ENCODE measurements at regions not wholly inside any gene's neighbourhood (a gene's known extent, or its start where the extent isn't known, plus 50 kb on each side); places are given as distances from the start of the nearest gene placed in this dataset.

DNA sequence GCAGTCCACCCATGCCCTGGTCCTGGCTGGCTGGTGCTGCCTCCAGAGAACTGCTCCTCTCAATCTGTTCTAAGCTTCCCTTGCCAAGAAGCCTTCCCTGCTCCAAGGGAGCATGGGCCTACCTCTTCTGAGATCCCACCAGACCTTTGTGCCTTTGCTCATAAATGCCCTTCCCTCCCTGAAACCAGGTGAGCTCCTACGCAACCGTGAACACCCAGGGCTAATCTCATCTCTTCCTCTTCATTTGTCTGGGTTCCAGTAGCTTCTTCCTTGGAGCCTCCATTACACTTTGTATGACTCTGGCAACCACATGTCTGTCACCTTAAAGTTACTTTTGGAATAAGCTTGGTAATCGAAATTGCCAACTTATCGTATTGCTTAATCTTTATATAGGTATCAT lies 270.6 kb downstream of the PBX3 start:
- TF ChIP-seq CTCF (IDR thresholded peaks at IDR 0.05 in 4 of 5, conservative IDR thresholded peaks at IDR 0.05 in 1 of 5) (no peak), POLR2A (IDR thresholded peaks at IDR 0.05) (no peak)
- no peaks in the 10 kb centered on the region for H3K27me3 ChIP-seq
- in situ Hi-C loops (cut with MboI; ENCODE audit: low sequenced_read_pairs in 4 of 4) (no loop called here), intact Hi-C loops (cut with DNase I; ENCODE audit: low total_unique reads) (no loop called here)
- no peaks in the 10 kb centered on the region for H3K36me3 ChIP-seq
- H3K9me3 ChIP-seq, result no peaks in the 10 kb centered on the region
- H3K4me3 ChIP-seq, result no peak overlapping the region
- DNase-seq, result no peak
- no peak overlapping the region for H3K27ac ChIP-seq
- H3K4me1 ChIP-seq, result no peaks in the 10 kb centered on the region
- no peak for ATAC-seq

DNA sequence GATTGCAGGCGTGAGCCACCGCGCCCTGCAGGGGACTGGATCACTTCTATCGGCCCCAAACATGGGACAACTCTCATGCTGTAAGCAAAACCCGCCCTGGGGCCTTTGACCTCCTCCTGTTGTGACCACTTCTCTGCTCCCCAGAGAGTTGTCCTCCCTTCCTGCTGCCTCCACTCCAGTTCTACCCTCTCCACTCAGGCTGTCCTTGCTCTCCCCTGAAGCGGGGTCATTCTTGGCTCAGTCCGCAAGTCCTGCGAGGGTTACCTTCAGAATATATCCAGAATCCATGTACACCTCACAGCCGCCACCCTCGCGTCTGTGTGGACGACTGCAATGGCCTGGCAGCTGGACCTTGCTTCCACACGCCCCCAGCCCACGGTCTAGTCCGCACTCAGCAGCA lies 273.7 kb downstream of the PBX3 start:
- Histone ChIP-seq H3K27me3 (no peaks in the 10 kb centered on the region), H3K9me3 (no peaks in the 10 kb centered on the region), H3K36me3 (no peaks in the 10 kb centered on the region), H3K4me1 (no peaks in the 10 kb centered on the region), H3K4me3 (no peak overlapping the region), H3K27ac (no peak overlapping the region)
- no peak for TF ChIP-seq CTCF (IDR thresholded peaks at IDR 0.05 in 4 of 5, conservative IDR thresholded peaks at IDR 0.05 in 1 of 5)
- no peak for TF ChIP-seq POLR2A (IDR thresholded peaks at IDR 0.05)
- intact Hi-C loops (cut with DNase I; ENCODE audit: low total_unique reads), result no loop called here
- ATAC-seq, result no peak
- DNase-seq, result no peak
- in situ Hi-C loops (cut with MboI; ENCODE audit: low sequenced_read_pairs in 4 of 4), result no loop called here

DNA sequence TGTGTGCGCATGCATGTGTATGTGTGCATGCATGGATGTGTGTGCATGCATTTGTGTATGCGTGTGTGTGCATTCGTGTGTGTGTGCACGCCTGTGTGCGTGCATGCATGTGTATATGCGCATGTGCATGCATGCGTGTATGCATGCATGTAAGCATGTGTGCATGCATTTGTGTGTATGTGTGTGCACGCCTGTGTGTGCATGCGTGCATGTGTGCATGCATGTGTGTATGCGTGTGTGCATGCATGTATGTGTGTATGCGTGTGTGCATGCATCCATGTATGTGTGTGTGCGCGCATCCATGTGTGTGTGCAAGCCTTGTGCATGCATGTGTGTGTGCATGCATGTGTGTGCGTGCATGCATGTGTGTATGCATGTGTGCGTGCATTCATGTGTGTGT lies 276.8 kb downstream of the PBX3 start:
- DNase-seq, result no peak
- no peak for ATAC-seq
- no peaks in the 10 kb centered on the region for H3K36me3 ChIP-seq
- intact Hi-C loops (cut with DNase I; ENCODE audit: low total_unique reads), result no loop called here
- in situ Hi-C loops (cut with MboI; ENCODE audit: low sequenced_read_pairs in 4 of 4), result no loop called here
- TF ChIP-seq CTCF (IDR thresholded peaks at IDR 0.05 in 4 of 5, conservative IDR thresholded peaks at IDR 0.05 in 1 of 5) (no peak), POLR2A (IDR thresholded peaks at IDR 0.05) (no peak)
- H3K27ac ChIP-seq, result no peak overlapping the region
- no peak overlapping the region for H3K4me3 ChIP-seq
- H3K9me3 ChIP-seq, result no peaks in the 10 kb centered on the region
- H3K4me1 ChIP-seq, result no peaks in the 10 kb centered on the region
- H3K27me3 ChIP-seq, result no peaks in the 10 kb centered on the region

- Histone ChIP-seq H3K27me3 (no peaks in the 10 kb centered on the region), H3K27ac (no peak overlapping the region), H3K4me3 (no peak overlapping the region), H3K9me3 (no peaks in the 10 kb centered on the region), H3K4me1 (no peaks in the 10 kb centered on the region), H3K36me3 (no peaks in the 10 kb centered on the region)
- in situ Hi-C loops (cut with MboI; ENCODE audit: low sequenced_read_pairs in 4 of 4), result no loop called here
- TF ChIP-seq POLR2A (IDR thresholded peaks at IDR 0.05), result no peak
- TF ChIP-seq CTCF (IDR thresholded peaks at IDR 0.05 in 4 of 5, conservative IDR thresholded peaks at IDR 0.05 in 1 of 5), result no peak
- DNase-seq (no peak), ATAC-seq (no peak)
- intact Hi-C loops (cut with DNase I; ENCODE audit: low total_unique reads), result no loop called here
These were observed 277.5 kb downstream of the PBX3 start for GRCh38 chr9:126024581-126025230.

GRCh38 chr9:126025991-126026390 lies 278.8 kb downstream of the PBX3 start:
- Histone ChIP-seq H3K27ac (no peak overlapping the region), H3K9me3 (no peaks in the 10 kb centered on the region), H3K36me3 (no peaks in the 10 kb centered on the region), H3K27me3 (no peaks in the 10 kb centered on the region), H3K4me3 (no peak overlapping the region), H3K4me1 (no peaks in the 10 kb centered on the region)
- TF ChIP-seq CTCF (IDR thresholded peaks at IDR 0.05 in 4 of 5, conservative IDR thresholded peaks at IDR 0.05 in 1 of 5) (no peak), POLR2A (IDR thresholded peaks at IDR 0.05) (no peak)
- ATAC-seq (no peak), DNase-seq (no peak)
- intact Hi-C loops (cut with DNase I; ENCODE audit: low total_unique reads), result no loop called here
- in situ Hi-C loops (cut with MboI; ENCODE audit: low sequenced_read_pairs in 4 of 4), result no loop called here

All from gastrocnemius medialis (tissue), 4 donors.